ENCODE measurements at regions not wholly inside any gene's neighbourhood (a gene's known extent, or its start where the extent isn't known, plus 50 kb on each side); places are given as distances from the start of the nearest gene placed in this dataset.
A peak's percentile ranks its signal among the peaks of the same experiment; 100 is the strongest.

- Histone ChIP-seq H3K9me3 (ENCODE audit: control insufficient read depth, low read length) (no peaks in the 10 kb centered on the region), H3K9ac (ENCODE audit: low read length) (no peak overlapping the region), H3K27me3 (ENCODE audit: control insufficient read depth, insufficient read depth, low read length) (no peaks in the 10 kb centered on the region), H3K4me1 (ENCODE audit: control insufficient read depth, insufficient read depth, low read length) (no peaks in the 10 kb centered on the region), H3K36me3 (ENCODE audit: control insufficient read depth, insufficient read depth, low read length) (no peaks in the 10 kb centered on the region), H3K4me3 (ENCODE audit: low read length) (no peak overlapping the region)
Observed at GRCh38 chr10:30793093-30793492, 163.5 kb upstream of the LYZL2 start.

- H3K9ac ChIP-seq (ENCODE audit: low read length), result no peak overlapping the region
- no peaks in the 10 kb centered on the region for H3K4me1 ChIP-seq (ENCODE audit: control insufficient read depth, insufficient read depth, low read length)
- no peaks in the 10 kb centered on the region for H3K36me3 ChIP-seq (ENCODE audit: control insufficient read depth, insufficient read depth, low read length)
- H3K4me3 ChIP-seq (ENCODE audit: low read length), result no peak overlapping the region
- H3K27me3 ChIP-seq (ENCODE audit: control insufficient read depth, insufficient read depth, low read length), result no peaks in the 10 kb centered on the region
- H3K9me3 ChIP-seq (ENCODE audit: control insufficient read depth, low read length), result no peaks in the 10 kb centered on the region
Observed at GRCh38 chr10:30792025-30792424, 162.5 kb upstream of the LYZL2 start.

- no peaks in the 10 kb centered on the region for H3K36me3 ChIP-seq (ENCODE audit: control insufficient read depth, insufficient read depth, low read length)
- no peak overlapping the region for H3K9ac ChIP-seq (ENCODE audit: low read length)
- no peaks in the 10 kb centered on the region for H3K27me3 ChIP-seq (ENCODE audit: control insufficient read depth, insufficient read depth, low read length)
- H3K4me1 ChIP-seq (ENCODE audit: control insufficient read depth, insufficient read depth, low read length), result no peaks in the 10 kb centered on the region
- H3K9me3 ChIP-seq (ENCODE audit: control insufficient read depth, low read length), result no peaks in the 10 kb centered on the region
- no peak overlapping the region for H3K4me3 ChIP-seq (ENCODE audit: low read length)
Observed at GRCh38 chr10:30791197-30791611, 161.7 kb upstream of the LYZL2 start.

GRCh38 chr10:30789806-30790205 lies 160.3 kb upstream of the LYZL2 start:
- Histone ChIP-seq H3K9ac (ENCODE audit: low read length) (no peak overlapping the region), H3K4me3 (ENCODE audit: low read length) (no peak overlapping the region), H3K27me3 (ENCODE audit: control insufficient read depth, insufficient read depth, low read length) (no peaks in the 10 kb centered on the region), H3K9me3 (ENCODE audit: control insufficient read depth, low read length) (no peaks in the 10 kb centered on the region), H3K4me1 (ENCODE audit: control insufficient read depth, insufficient read depth, low read length) (peaks cover 5% of the 10 kb centered on the region), H3K36me3 (ENCODE audit: control insufficient read depth, insufficient read depth, low read length) (no peaks in the 10 kb centered on the region)

GRCh38 chr10:30788307-30788706 lies 158.8 kb upstream of the LYZL2 start:
- no peak overlapping the region for H3K4me3 ChIP-seq (ENCODE audit: low read length)
- H3K9ac ChIP-seq (ENCODE audit: low read length), result no peak overlapping the region
- no peaks in the 10 kb centered on the region for H3K9me3 ChIP-seq (ENCODE audit: control insufficient read depth, low read length)
- no peaks in the 10 kb centered on the region for H3K27me3 ChIP-seq (ENCODE audit: control insufficient read depth, insufficient read depth, low read length)
- H3K36me3 ChIP-seq (ENCODE audit: control insufficient read depth, insufficient read depth, low read length), result no peaks in the 10 kb centered on the region
- peaks cover 16% of the 10 kb centered on the region for H3K4me1 ChIP-seq (ENCODE audit: control insufficient read depth, insufficient read depth, low read length)

- H3K36me3 ChIP-seq (ENCODE audit: control insufficient read depth, insufficient read depth, low read length), result no peaks in the 10 kb centered on the region
- no peaks in the 10 kb centered on the region for H3K9me3 ChIP-seq (ENCODE audit: control insufficient read depth, low read length)
- no peaks in the 10 kb centered on the region for H3K27me3 ChIP-seq (ENCODE audit: control insufficient read depth, insufficient read depth, low read length)
- H3K4me1 ChIP-seq (ENCODE audit: control insufficient read depth, insufficient read depth, low read length), result peaks cover 24% of the 10 kb centered on the region
- H3K4me3 ChIP-seq (ENCODE audit: low read length), result no peak overlapping the region
- H3K9ac ChIP-seq (ENCODE audit: low read length), result no peak overlapping the region
Observed at GRCh38 chr10:30786906-30787305, 157.4 kb upstream of the LYZL2 start.

GRCh38 chr10:30786131-30786530 lies 156.6 kb upstream of the LYZL2 start:
- no peak overlapping the region for H3K9ac ChIP-seq (ENCODE audit: low read length)

GRCh38 chr10:30784897-30785605 lies 155.5 kb upstream of the LYZL2 start:
- Histone ChIP-seq H3K9me3 (ENCODE audit: control insufficient read depth, low read length) (no peaks in the 10 kb centered on the region), H3K9ac (ENCODE audit: low read length) (peak overlapping the region; percentile 89), H3K4me3 (ENCODE audit: low read length) (peak overlapping the region; percentile 87), H3K27me3 (ENCODE audit: control insufficient read depth, insufficient read depth, low read length) (no peaks in the 10 kb centered on the region), H3K4me1 (ENCODE audit: control insufficient read depth, insufficient read depth, low read length) (peaks cover 24% of the 10 kb centered on the region), H3K36me3 (ENCODE audit: control insufficient read depth, insufficient read depth, low read length) (no peaks in the 10 kb centered on the region)

More at GRCh38 chr10:30786131-30786530, 156.6 kb upstream of the LYZL2 start:
- no peaks in the 10 kb centered on the region for H3K27me3 ChIP-seq (ENCODE audit: control insufficient read depth, insufficient read depth, low read length)
- H3K9me3 ChIP-seq (ENCODE audit: control insufficient read depth, low read length), result no peaks in the 10 kb centered on the region
- no peak overlapping the region for H3K4me3 ChIP-seq (ENCODE audit: low read length)
- peaks cover 24% of the 10 kb centered on the region for H3K4me1 ChIP-seq (ENCODE audit: control insufficient read depth, insufficient read depth, low read length)
- H3K36me3 ChIP-seq (ENCODE audit: control insufficient read depth, insufficient read depth, low read length), result no peaks in the 10 kb centered on the region

- Histone ChIP-seq H3K9ac (ENCODE audit: low read length) (peak overlapping the region; percentile 89), H3K4me3 (ENCODE audit: low read length) (peak overlapping the region; percentile 87), H3K27me3 (ENCODE audit: control insufficient read depth, insufficient read depth, low read length) (no peaks in the 10 kb centered on the region), H3K9me3 (ENCODE audit: control insufficient read depth, low read length) (no peaks in the 10 kb centered on the region), H3K4me1 (ENCODE audit: control insufficient read depth, insufficient read depth, low read length) (peaks cover 24% of the 10 kb centered on the region), H3K36me3 (ENCODE audit: control insufficient read depth, insufficient read depth, low read length) (no peaks in the 10 kb centered on the region)
Observed at GRCh38 chr10:30784524-30784896, 155.0 kb upstream of the LYZL2 start.

- no peaks in the 10 kb centered on the region for H3K36me3 ChIP-seq (ENCODE audit: control insufficient read depth, insufficient read depth, low read length)
- H3K9ac ChIP-seq (ENCODE audit: low read length), result no peak overlapping the region
- H3K9me3 ChIP-seq (ENCODE audit: control insufficient read depth, low read length), result no peaks in the 10 kb centered on the region
- H3K27me3 ChIP-seq (ENCODE audit: control insufficient read depth, insufficient read depth, low read length), result no peaks in the 10 kb centered on the region
- H3K4me1 ChIP-seq (ENCODE audit: control insufficient read depth, insufficient read depth, low read length), result peaks cover 24% of the 10 kb centered on the region
- no peak overlapping the region for H3K4me3 ChIP-seq (ENCODE audit: low read length)
Observed at GRCh38 chr10:30783939-30784501, 154.5 kb upstream of the LYZL2 start.

- H3K27me3 ChIP-seq (ENCODE audit: control insufficient read depth, insufficient read depth, low read length), result no peaks in the 10 kb centered on the region
- peak overlapping the region; percentile 46 for H3K9ac ChIP-seq (ENCODE audit: low read length)
Observed at GRCh38 chr10:30782537-30783461, 153.2 kb upstream of the LYZL2 start.

GRCh38 chr10:30782157-30782536 lies 152.6 kb upstream of the LYZL2 start:
- Histone ChIP-seq H3K9me3 (ENCODE audit: control insufficient read depth, low read length) (no peaks in the 10 kb centered on the region), H3K36me3 (ENCODE audit: control insufficient read depth, insufficient read depth, low read length) (no peaks in the 10 kb centered on the region), H3K4me1 (ENCODE audit: control insufficient read depth, insufficient read depth, low read length) (peaks cover 24% of the 10 kb centered on the region), H3K27me3 (ENCODE audit: control insufficient read depth, insufficient read depth, low read length) (no peaks in the 10 kb centered on the region), H3K4me3 (ENCODE audit: low read length) (no peak overlapping the region), H3K9ac (ENCODE audit: low read length) (peak overlapping the region; percentile 46)

More at GRCh38 chr10:30782537-30783461, 153.2 kb upstream of the LYZL2 start:
- peaks cover 24% of the 10 kb centered on the region for H3K4me1 ChIP-seq (ENCODE audit: control insufficient read depth, insufficient read depth, low read length)
- H3K9me3 ChIP-seq (ENCODE audit: control insufficient read depth, low read length), result no peaks in the 10 kb centered on the region
- H3K36me3 ChIP-seq (ENCODE audit: control insufficient read depth, insufficient read depth, low read length), result no peaks in the 10 kb centered on the region
- H3K4me3 ChIP-seq (ENCODE audit: low read length), result no peak overlapping the region

Data from mucosa of stomach (tissue), 1 donor.